ENCODE measurements at regions not wholly inside any gene's neighbourhood (a gene's known extent, or its start where the extent isn't known, plus 50 kb on each side); places are given as distances from the start of the nearest gene placed in this dataset.

DNA sequence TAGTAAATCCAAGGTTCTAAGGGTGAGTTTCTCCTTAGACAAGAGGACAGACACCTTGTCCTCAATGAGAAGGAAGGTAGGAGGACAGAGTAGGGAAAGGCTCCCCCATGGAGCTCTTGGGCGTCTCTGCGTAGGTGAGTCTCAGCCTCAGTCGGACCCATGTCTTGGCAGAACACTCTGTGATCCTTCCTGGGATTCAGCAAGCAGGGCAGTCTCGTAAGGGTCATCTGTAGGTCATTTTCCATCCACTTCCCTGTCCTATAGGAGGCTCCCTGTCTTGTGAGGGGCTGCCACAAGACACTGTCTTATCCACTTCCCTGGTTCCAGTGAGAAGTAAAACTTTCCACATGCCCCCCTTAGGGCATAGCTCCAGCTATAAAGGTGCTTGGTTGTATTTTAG is 122.6 kb upstream of the TWIST2 start:
- no peak overlapping the region for H3K4me3 ChIP-seq
- no peak for TF ChIP-seq POLR2A (IDR thresholded peaks at IDR 0.05)
- TF ChIP-seq, protein P1, sequence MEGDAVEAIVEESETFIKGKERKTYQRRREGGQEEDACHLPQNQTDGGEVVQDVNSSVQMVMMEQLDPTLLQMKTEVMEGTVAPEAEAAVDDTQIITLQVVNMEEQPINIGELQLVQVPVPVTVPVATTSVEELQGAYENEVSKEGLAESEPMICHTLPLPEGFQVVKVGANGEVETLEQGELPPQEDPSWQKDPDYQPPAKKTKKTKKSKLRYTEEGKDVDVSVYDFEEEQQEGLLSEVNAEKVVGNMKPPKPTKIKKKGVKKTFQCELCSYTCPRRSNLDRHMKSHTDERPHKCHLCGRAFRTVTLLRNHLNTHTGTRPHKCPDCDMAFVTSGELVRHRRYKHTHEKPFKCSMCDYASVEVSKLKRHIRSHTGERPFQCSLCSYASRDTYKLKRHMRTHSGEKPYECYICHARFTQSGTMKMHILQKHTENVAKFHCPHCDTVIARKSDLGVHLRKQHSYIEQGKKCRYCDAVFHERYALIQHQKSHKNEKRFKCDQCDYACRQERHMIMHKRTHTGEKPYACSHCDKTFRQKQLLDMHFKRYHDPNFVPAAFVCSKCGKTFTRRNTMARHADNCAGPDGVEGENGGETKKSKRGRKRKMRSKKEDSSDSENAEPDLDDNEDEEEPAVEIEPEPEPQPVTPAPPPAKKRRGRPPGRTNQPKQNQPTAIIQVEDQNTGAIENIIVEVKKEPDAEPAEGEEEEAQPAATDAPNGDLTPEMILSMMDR (IDR thresholded peaks at IDR 0.05): no peak
- H3K27ac ChIP-seq: no peak overlapping the region
- intact Hi-C loops (cut with DNase I): no loop called here
- ATAC-seq (no peak), DNase-seq (no peak)
- no peaks in the 10 kb centered on the region for H3K4me1 ChIP-seq
- no peaks in the 10 kb centered on the region for H3K9me3 ChIP-seq
- WGBS (ENCODE audit: insufficient coverage, low coverage, low lambda C conversion rate, missing lambda C conversion rate): 68% methylated on average over 3 of the region's 4 CpGs
- no peaks in the 10 kb centered on the region for H3K27me3 ChIP-seq
- no peaks in the 10 kb centered on the region for H3K36me3 ChIP-seq

DNA sequence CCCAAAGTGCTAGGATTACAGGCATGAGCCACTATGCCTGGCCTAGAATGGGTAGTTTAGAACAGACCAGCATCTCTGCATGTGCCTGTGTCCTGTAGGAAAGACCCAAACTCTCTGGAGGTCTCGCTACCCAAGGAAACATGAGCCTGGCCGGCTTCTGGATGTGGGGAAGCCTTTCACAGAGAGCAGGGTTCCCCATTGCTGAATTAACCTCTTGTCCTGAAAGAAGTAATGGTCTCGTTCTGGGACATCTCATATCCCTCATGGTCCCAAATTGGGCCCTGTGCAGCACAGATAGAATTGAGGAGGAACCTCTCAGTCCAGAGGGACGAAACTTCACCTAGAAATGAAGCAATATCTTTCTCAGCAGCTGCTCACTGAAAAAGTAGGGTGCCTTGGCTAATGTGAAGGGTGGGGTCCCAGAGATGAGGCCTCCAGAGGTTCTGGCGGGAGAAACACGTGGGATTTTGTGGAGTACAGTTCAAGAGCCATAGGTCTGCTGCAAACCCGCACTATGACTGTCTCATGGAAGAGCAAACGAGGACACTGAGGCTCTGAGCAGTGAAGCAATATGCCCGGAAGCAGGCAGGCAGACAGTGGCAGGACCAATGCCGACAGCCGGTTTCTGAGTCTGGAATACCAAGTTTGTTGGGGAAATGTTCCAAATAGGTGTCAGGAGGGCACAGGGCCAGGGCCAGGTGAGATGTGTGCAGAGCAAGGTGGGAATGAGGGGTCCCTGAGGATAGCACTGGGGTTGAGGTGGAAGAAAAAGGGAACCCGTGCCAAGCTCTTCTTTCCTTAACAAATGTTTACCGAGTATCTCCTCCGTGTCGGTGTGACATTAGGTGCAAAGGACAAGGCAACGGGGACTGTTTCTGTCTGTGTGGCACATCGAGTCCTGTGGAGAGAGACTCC is 121.0 kb upstream of the TWIST2 start:
- Histone ChIP-seq H3K9me3 (no peaks in the 10 kb centered on the region), H3K27ac (no peak overlapping the region), H3K36me3 (no peaks in the 10 kb centered on the region), H3K4me3 (no peak overlapping the region), H3K4me1 (no peaks in the 10 kb centered on the region), H3K27me3 (no peaks in the 10 kb centered on the region)
- ATAC-seq (no peak), DNase-seq (no peak)
- WGBS (ENCODE audit: insufficient coverage, low coverage, low lambda C conversion rate, missing lambda C conversion rate): 59% methylated on average over 13 of the region's 17 CpGs
- intact Hi-C loops (cut with DNase I): no loop called here
- TF ChIP-seq, protein P1 (IDR thresholded peaks at IDR 0.05): no peak
- TF ChIP-seq POLR2A (IDR thresholded peaks at IDR 0.05): no peak

DNA sequence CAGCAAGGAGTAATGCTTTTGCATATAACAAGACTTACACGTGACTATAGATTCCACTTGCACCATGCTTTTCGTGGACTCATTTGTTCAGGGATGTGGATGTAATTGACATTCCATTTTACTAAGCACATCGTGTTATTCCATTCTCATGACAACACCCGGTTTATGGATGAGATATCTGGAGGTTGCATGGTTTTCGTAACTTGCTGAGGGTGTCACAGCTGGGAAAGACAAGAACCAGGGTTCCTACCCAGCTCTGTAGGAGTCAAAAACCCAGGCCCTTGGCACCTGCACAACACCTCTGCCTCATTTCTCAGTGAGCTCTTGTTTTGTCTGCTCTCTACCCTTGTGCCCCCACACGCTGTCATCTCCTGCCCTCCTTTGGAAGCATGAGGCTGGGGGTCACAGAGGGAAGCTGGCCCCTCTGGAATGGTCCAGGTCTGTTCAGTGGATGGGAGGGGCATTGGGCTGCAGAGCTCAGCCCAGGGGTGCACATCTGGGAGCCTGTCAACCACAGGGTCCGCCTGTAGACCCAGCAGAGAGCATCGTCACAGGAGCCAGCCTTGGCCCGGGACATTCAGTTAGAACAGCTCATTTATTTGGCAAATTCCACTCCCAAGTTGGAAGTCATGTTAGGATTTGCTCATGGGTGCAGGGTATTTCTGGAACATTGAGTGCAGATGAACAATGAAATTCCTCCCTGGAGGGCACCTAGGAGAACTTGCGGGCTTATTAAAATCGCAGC is 120.1 kb upstream of the TWIST2 start:
- ATAC-seq (no peak), DNase-seq (no peak)
- Histone ChIP-seq H3K4me1 (no peaks in the 10 kb centered on the region), H3K9me3 (no peaks in the 10 kb centered on the region), H3K27ac (no peak overlapping the region), H3K4me3 (no peak overlapping the region), H3K36me3 (no peaks in the 10 kb centered on the region), H3K27me3 (no peaks in the 10 kb centered on the region)
- TF ChIP-seq POLR2A (IDR thresholded peaks at IDR 0.05): no peak
- TF ChIP-seq, protein P1 (IDR thresholded peaks at IDR 0.05): no peak
- 58% methylated on average over 6 of the region's 11 CpGs for WGBS (ENCODE audit: insufficient coverage, low coverage, low lambda C conversion rate, missing lambda C conversion rate)
- intact Hi-C loops (cut with DNase I): no loop called here

DNA sequence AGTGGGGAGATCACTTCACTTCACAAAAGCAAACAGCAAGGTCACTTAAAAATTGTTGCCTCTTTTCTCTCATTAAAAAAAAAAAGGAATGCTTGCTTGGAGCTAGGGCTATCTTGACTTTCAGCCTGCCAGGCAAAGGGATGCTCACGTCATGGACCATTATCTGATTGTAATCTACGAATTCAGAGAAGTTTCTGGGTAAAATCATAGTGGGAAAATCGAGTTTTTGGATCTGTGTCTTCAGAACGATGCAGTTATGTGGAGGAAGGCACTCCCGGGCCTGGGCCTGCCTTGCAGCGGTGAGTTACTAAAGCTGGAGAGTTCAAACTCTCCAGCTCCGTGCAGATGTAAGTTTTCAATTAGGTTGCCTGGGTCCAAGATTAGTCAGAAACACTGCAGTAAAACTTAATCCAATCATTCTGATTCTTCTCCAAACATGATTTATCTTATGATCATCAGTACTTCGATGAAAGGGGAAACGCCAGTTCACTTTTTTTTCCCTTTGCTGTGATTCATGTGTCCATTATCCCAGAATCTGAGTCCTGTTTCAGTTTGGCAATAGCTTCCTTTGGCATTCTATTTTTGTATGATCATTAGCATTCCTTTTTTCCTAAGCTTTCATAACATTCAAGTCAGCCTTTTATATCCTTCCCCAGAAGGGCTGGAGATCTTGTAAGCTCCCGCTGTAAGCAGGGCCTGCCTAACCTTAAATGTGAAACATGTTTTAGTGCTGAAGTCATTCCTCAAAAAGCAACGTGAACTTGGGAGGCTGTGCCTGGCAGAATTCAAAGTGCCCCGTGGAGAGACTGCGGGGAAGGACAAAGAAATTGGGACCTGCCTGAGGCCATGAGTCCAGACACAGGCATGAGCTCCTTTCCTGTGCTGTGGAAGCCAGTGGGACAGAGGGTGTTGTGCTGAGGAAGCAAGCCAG is 119.3 kb upstream of the TWIST2 start:
- Histone ChIP-seq H3K4me1 (no peaks in the 10 kb centered on the region), H3K27me3 (no peaks in the 10 kb centered on the region), H3K9me3 (no peaks in the 10 kb centered on the region), H3K4me3 (no peak overlapping the region), H3K27ac (no peak overlapping the region), H3K36me3 (no peaks in the 10 kb centered on the region)
- TF ChIP-seq, protein P1 (IDR thresholded peaks at IDR 0.05): no peak
- no peak for TF ChIP-seq POLR2A (IDR thresholded peaks at IDR 0.05)
- intact Hi-C loops (cut with DNase I): no loop called here
- ATAC-seq: no peak
- WGBS (ENCODE audit: insufficient coverage, low coverage, low lambda C conversion rate, missing lambda C conversion rate): 56% methylated on average over 11 of the region's 13 CpGs
- DNase-seq: no peak
